Liver (tissue), 7 donors: ENCODE measurements at regions not wholly inside any gene's neighbourhood (a gene's known extent, or its start where the extent isn't known, plus 50 kb on each side); places are given as distances from the start of the nearest gene placed in this dataset.

Source experiments
- DNase-seq: peaks from one replicate; pipeline ENCODE4 v3.0.0-alpha.2; 2017; ENCODE audit warnings: low spot score
- H3K27ac ChIP-seq, 2 donors: one replicate each; pipeline ENCODE4 v1.7.0; 2013; ENCODE audit warnings: inconsistent platforms in 2 of 2, low read length in 2 of 2, control low read depth in 1 of 2, low read depth in 1 of 2, mild to moderate bottlenecking in 1 of 2
- H3K27me3 ChIP-seq, 4 donors: one replicate each; pipeline versions ENCODE4 v1.6.1 to v1.7.0; 2013; ENCODE audit warnings: low read length in 3 of 4, inconsistent platforms in 1 of 4, mild to moderate bottlenecking in 1 of 4, moderate library complexity in 1 of 4; ENCODE audit not compliant: control insufficient read depth in 4 of 4, insufficient read depth in 4 of 4
- H3K36me3 ChIP-seq, 4 donors: one replicate each; pipeline versions ENCODE4 v1.6.1 to v1.7.0; 2013; ENCODE audit warnings: low read length in 3 of 4, mild to moderate bottlenecking in 3 of 4, low read depth in 1 of 4, moderate library complexity in 1 of 4; ENCODE audit not compliant: control insufficient read depth in 4 of 4, insufficient read depth in 3 of 4
- H3K4me1 ChIP-seq, 4 donors: one replicate each; pipeline versions ENCODE4 v1.6.1 to v1.7.0; 2013; ENCODE audit warnings: low read length in 3 of 4, mild to moderate bottlenecking in 3 of 4, moderate library complexity in 1 of 4; ENCODE audit not compliant: control insufficient read depth in 4 of 4, insufficient read depth in 4 of 4
- H3K4me3 ChIP-seq, 3 donors: one replicate each; pipeline versions ENCODE4 v1.6.1 to v1.7.0; 2013; ENCODE audit warnings: low read length in 3 of 3, control low read depth in 1 of 3, low read depth in 1 of 3, mild to moderate bottlenecking in 1 of 3
- H3K9ac ChIP-seq, 2 donors: one replicate each; pipeline ENCODE4 v1.7.0; 2013; ENCODE audit warnings: low read length in 2 of 2, mild to moderate bottlenecking in 2 of 2, moderate library complexity in 2 of 2, control low read depth in 1 of 2, low read depth in 1 of 2
- H3K9me3 ChIP-seq, 4 donors: one replicate each; pipeline versions ENCODE4 v1.6.1 to v1.7.0; 2013; ENCODE audit warnings: low read length in 3 of 4; ENCODE audit not compliant: control insufficient read depth in 4 of 4
- EGR1 ChIP-seq, 2 donors: IDR thresholded peaks; 2 replicates each; pipeline ENCODE4 v1.6.1; 2016 to 2018; ENCODE audit warnings: antibody characterized with exemption in 2 of 2, low read depth in 2 of 2
- FOXA1 ChIP-seq: IDR thresholded peaks from 2 replicates; pipeline ENCODE4 v1.6.1; 2016; ENCODE audit warnings: antibody characterized with exemption
- GABPA ChIP-seq, 2 donors: IDR thresholded peaks in 1 of 2; conservative IDR thresholded peaks in 1 of 2; 2 replicates each; pipeline ENCODE4 v1.6.1; 2016; ENCODE audit warnings: antibody characterized with exemption in 2 of 2, mild to moderate bottlenecking in 1 of 2, moderate library complexity in 1 of 2
- HNF4A ChIP-seq, 2 donors: conservative IDR thresholded peaks; 2 replicates each; pipeline ENCODE4 v1.6.1; 2016; ENCODE audit warnings: antibody characterized with exemption in 2 of 2, mild to moderate bottlenecking in 2 of 2
- HNF4G ChIP-seq: IDR thresholded peaks from 2 replicates; pipeline ENCODE4 v1.6.1; 2016; ENCODE audit warnings: antibody characterized with exemption
- JUND ChIP-seq, 2 donors: IDR thresholded peaks; 2 replicates each; pipeline ENCODE4 v1.6.1; 2016; ENCODE audit warnings: antibody characterized with exemption in 2 of 2
- RAD21 ChIP-seq, 2 donors: IDR thresholded peaks; 2 replicates each; pipeline ENCODE4 v1.6.1; 2016; ENCODE audit warnings: antibody characterized with exemption in 2 of 2, mild to moderate bottlenecking in 2 of 2
- REST ChIP-seq: IDR thresholded peaks from 2 replicates; pipeline ENCODE4 v1.6.1; 2016; ENCODE audit warnings: antibody characterized with exemption, mild to moderate bottlenecking
- RXRA ChIP-seq, 2 donors: IDR thresholded peaks; 2 replicates each; pipeline ENCODE4 v1.6.1; 2017 to 2018; ENCODE audit warnings: antibody characterized with exemption in 2 of 2, mild to moderate bottlenecking in 1 of 2
- TAF1 ChIP-seq: conservative IDR thresholded peaks from 2 replicates; pipeline ENCODE4 v1.6.1; 2016; ENCODE audit warnings: antibody characterized with exemption, mild to moderate bottlenecking
- YY1 ChIP-seq: IDR thresholded peaks from 2 replicates; pipeline ENCODE4 v1.6.1; 2016; ENCODE audit warnings: antibody characterized with exemption, mild to moderate bottlenecking
- WGBS: extraction: QIAGEN DNeasy Blood & Tissue Kit; methylation state at CpG from one replicate; pipeline ENCODE4 v1.1.7; 2013; 5-methylcytosine and 5-hydroxymethylcytosine counted together
- TF ChIP-seq, protein P1 (sequence below): IDR thresholded peaks from 2 replicates; pipeline ENCODE4 v1.6.1; 2016; ENCODE audit warnings: antibody characterized with exemption
- donor health status: healthy.
- donor health status: healthy.
- donor health status: healthy.
- donor health status: healthy.

DNA sequence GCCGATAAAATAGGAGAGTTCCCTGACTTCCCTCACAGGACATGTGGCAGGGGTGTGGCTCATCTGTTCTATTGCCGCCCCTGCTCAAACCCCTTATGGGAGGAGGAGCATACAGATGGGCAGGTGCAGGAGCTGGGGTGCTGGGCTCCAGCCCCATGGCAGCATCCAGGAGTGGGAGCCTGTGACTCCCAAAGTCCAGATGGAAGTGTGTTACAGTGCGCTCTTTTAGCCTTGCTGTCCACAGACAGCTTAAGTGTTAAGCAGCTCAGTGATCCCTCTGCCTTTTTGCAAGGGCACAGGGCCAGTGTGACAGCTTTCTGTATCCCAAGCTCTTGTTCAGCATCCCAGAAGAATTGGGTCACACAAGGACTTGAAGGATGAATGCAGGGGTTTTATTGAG is 212.3 kb upstream of the MYLIP start (continued):
- TF ChIP-seq REST: no peak
- no peak for TF ChIP-seq HNF4A (conservative IDR thresholded peaks at IDR 0.05)
- no peak for TF ChIP-seq GABPA (IDR thresholded peaks at IDR 0.05 in 1 of 2, conservative IDR thresholded peaks at IDR 0.05 in 1 of 2)
- TF ChIP-seq, protein P1, sequence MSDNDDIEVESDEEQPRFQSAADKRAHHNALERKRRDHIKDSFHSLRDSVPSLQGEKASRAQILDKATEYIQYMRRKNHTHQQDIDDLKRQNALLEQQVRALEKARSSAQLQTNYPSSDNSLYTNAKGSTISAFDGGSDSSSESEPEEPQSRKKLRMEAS: no peak
- no peak for TF ChIP-seq RXRA (IDR thresholded peaks at IDR 0.05)
- no peak for TF ChIP-seq HNF4G
- no peak for TF ChIP-seq YY1
- no peak for TF ChIP-seq FOXA1
- no peak for TF ChIP-seq RAD21 (IDR thresholded peaks at IDR 0.05)
- no peak for TF ChIP-seq EGR1 (IDR thresholded peaks at IDR 0.05; ENCODE audit: low read depth in 2 of 2)
- no peak for TF ChIP-seq TAF1
- no peak for TF ChIP-seq JUND (IDR thresholded peaks at IDR 0.05)

DNA sequence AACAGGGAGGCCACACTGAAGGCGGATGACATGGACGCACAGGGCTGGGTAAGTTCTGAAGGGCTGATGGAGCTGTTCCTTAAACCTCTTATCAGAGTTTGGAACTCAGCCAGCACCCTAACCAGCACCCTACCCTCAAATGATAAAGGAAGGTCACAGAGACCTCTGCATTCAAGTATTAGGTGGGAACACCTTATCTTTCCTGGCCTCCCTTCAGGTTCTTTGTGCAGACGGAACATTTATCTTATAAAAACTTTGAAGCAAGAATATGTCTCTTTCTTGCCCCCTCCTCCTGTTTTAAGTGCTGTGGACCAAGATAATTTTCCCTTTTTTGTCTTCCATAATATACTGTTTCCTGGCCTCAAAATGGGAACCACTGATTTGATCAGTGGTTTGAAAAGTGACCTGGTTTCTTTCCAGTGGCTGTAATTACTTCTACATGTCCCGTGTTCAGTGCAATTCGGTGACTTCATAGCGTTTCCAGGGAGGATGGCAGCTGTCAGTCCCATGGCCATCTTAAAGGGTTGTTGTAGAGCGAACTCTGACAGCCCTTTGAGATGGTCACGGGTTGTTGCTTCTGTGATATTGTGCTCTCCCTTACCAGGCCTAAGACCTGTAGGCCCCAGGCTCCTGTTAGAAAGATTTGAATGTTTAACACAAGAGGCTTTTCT is 213.2 kb upstream of the MYLIP start:
- WGBS: 96% methylated on average over 8 of the region's 8 CpGs
- no peak for DNase-seq
- TF ChIP-seq JUND (IDR thresholded peaks at IDR 0.05): no peak

DNA sequence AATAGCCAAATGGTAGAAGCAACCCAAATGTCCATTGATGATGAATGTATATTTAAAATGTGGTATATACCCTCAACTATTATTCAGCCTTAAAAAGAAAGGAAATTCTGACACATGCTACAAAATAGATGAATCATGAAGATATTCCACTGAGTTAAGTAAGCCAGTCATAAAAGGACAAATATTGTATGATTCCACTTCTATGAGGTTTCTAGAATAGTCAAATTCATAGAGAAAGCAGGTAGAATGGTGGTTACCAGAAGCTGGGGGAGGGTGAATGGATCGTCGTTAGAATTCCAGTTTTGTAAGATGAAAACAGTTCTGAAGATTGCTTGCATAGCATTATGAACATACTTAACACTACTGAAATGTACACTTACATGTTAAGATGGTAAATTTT is 214.3 kb upstream of the MYLIP start:
- Histone ChIP-seq H3K4me1 (no peaks in the 10 kb centered on the region), H3K27me3 (peaks cover 0 to 5% (median 0%) of the 10 kb centered on the region in 4 donors), H3K9ac (no peak overlapping the region), H3K9me3 (no peaks in the 10 kb centered on the region), H3K4me3 (no peak overlapping the region), H3K36me3 (no peaks in the 10 kb centered on the region), H3K27ac (no peak overlapping the region)
- 91% methylated on average over 2 of the region's 2 CpGs for WGBS
- DNase-seq: no peak
- TF ChIP-seq HNF4A (conservative IDR thresholded peaks at IDR 0.05) (no peak), REST (no peak), RAD21 (IDR thresholded peaks at IDR 0.05) (no peak), EGR1 (IDR thresholded peaks at IDR 0.05; ENCODE audit: low read depth in 2 of 2) (no peak), FOXA1 (no peak), YY1 (no peak)
- TF ChIP-seq, protein P1: no peak

More for the DNA sequence above, 213.2 kb upstream of the MYLIP start:
- Histone ChIP-seq H3K4me3 (no peak overlapping the region), H3K36me3 (no peaks in the 10 kb centered on the region), H3K4me1 (no peaks in the 10 kb centered on the region), H3K9ac (no peak overlapping the region), H3K27me3 (no peaks in the 10 kb centered on the region), H3K27ac (no peak overlapping the region), H3K9me3 (no peaks in the 10 kb centered on the region)
